Naive B cell (primary cell): ENCODE measurements at regions not wholly inside any gene's neighbourhood (a gene's known extent, or its start where the extent isn't known, plus 50 kb on each side); places are given as distances from the start of the nearest gene placed in this dataset.

Source experiments
- ATAC-seq, 2 donors: fragments of 150-1000 bp; cut with Tn5 transposase; 2 replicates each; pipeline ENCODE4 v1.10.0; 2021; ENCODE audit warnings: low read depth in 2 of 2, mild to moderate bottlenecking in 2 of 2, moderate library complexity in 2 of 2
- DNase-seq: peaks from one replicate; pipeline ENCODE4 v3.0.0; 2022
- H3K27ac Mint-ChIP-seq, 6 donors: one replicate each; pipeline ENCODE4 v1.8.0; 2020 to 2022; ENCODE audit warnings: mild to moderate bottlenecking in 6 of 6, mixed read lengths in 6 of 6, moderate library complexity in 5 of 6, inconsistent platforms in 2 of 6
- H3K27me3 Mint-ChIP-seq, 3 donors: one replicate each; pipeline ENCODE4 v1.8.0; 2021 to 2022; ENCODE audit warnings: mixed read lengths in 3 of 3, mild to moderate bottlenecking in 1 of 3
- H3K36me3 Mint-ChIP-seq, 2 donors: one replicate each; pipeline ENCODE4 v1.8.0; 2020 to 2022; ENCODE audit warnings: mixed read lengths in 2 of 2, inconsistent platforms in 1 of 2, mild to moderate bottlenecking in 1 of 2
- H3K4me1 Mint-ChIP-seq, 3 donors: one replicate each; pipeline ENCODE4 v1.8.0; 2020 to 2022; ENCODE audit warnings: mixed read lengths in 3 of 3, inconsistent platforms in 1 of 3, mild to moderate bottlenecking in 1 of 3, moderate library complexity in 1 of 3
- H3K4me3 Mint-ChIP-seq, 8 donors: one replicate each; pipeline ENCODE4 v1.8.0; 2020 to 2022; ENCODE audit warnings: mild to moderate bottlenecking in 8 of 8, mixed read lengths in 8 of 8, moderate library complexity in 8 of 8, inconsistent platforms in 2 of 8
- H3K9me3 Mint-ChIP-seq, 7 donors: one replicate each; pipeline ENCODE4 v1.8.0; 2020 to 2022; ENCODE audit warnings: mixed read lengths in 7 of 7, mild to moderate bottlenecking in 5 of 7, inconsistent platforms in 2 of 7, moderate library complexity in 1 of 7

DNA sequence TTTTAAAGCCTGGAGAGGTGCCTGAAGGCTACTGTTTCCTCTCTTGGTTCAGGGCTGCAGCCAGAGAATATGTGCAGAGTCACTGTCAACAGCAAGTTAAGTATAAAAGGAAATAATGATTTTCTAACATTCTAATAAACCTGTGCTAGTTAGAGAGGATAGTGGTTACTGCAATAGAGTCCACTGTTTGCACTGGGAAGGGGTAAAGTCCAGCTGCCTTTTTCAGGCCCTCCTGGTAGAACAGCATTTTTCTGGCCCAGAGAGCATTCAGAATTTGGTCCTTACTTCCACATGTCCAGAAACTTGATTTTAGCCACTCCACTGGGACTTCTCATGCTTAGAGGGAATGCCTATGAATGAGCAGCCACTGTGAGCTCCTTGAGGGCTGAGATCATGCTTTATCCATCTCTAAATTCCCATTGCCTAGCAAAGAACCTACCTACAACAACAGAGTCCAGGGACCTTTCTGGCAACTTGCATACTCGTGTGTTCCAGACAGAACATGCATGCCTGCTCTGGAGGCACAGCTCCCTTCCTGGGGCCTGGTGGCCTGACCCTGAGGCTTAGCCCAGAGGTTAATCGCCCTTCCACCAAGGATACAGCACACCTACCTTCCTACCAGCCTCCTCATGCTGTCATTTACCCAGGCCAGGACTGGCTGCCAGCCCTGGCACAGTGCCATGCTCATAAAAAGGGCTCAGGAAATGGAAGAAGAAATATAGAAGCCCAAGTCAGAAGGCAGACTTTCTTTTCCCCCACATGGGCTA lies 50.3 kb upstream of the ATP13A3 start:
- ATAC-seq (no peak), DNase-seq (no peak)
- Mint-ChIP-seq H3K4me1 (peaks cover 6 to 10% (median 8%) of the 10 kb centered on the region in 3 donors), H3K9me3 (peaks cover 6 to 30% (median 20%) of the 10 kb centered on the region in 7 donors), H3K27me3 (peaks cover 0 to 22% (median 5%) of the 10 kb centered on the region in 3 donors), H3K36me3 (peaks cover 15 to 21% of the 10 kb centered on the region in 2 donors), H3K4me3 (peak overlapping the region in 1 of 8 donors; percentile 18), H3K27ac (peak overlapping the region in 1 of 6 donors; percentile 18)
